NCI-H774 (cell line): ENCODE measurements at regions not wholly inside any gene's neighbourhood (a gene's known extent, or its start where the extent isn't known, plus 50 kb on each side); places are given as distances from the start of the nearest gene placed in this dataset.

ENCODE experiments used
- DNase-seq: peaks from one replicate; lab custom pipeline; 2025; lab: John Stamatoyannopoulos, UW

DNA sequence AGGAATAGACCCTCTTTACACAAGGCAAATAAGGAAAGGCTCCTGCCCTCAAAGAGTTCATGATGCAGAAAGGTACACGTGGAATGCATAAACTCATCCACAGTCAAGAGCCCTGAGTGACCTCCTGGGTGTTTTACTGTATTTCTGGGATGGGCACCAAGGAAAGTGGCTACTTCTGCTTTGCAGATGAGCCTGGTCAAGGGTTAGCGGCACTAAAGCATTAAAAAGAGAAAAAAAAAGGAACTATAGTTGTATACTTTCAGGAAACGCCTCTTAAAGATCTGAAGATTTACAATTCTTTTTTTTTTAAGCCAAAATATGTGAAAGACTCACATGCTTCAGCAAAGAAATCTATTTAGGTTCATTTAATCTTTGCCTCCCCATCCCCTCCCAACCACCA, 366.2 kb upstream of the PDE4D start:
- DNase-seq: no peak

DNA sequence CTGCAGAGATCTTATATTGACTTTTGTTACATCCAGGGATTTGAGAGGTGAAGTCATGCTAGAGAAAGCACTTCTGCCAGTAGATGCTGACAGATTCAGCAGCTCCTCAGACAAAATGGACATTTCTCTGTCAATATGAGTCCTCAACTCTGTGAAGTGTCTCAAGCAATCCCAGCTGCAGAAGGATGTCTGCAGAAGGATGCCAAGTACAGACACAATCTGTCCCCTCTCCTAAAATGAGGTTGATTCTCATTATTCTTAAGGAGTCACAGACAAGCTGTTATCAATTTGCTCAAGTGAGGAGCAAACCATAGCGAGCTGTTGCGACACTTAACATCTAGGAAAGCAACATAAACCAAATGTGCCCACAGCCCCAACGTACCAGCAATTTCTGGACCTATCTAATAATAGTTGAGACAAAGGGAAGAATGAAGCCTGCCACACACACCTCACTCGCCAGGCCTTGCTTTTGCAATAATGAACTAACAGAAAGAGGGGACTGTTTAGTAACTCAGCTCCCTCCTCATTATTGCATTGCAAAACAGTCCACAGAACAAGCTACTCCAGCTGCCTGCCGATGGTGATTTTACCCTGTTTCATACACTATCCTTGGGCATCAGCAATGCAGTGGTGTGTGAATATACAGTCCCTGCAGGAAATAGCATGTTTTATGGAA, 364.2 kb upstream of the PDE4D start:
- no peak for DNase-seq

DNA sequence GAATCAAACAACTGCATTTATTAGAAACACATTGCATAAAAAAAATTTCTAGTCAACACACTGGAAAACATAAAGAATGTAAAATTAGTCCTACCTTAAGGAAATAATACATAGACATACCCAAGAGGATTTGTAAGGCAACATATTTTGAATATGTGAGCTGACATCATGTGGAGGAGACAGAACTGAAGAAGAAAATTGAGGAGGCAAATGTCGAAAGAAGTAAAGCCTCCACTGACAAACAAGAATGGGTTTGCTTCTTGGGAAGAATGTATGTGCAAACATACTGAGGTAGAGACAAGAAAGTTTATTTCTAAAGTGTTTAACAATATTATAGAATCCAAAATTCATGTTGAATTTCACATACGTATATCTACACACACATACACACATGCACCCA, 363.0 kb upstream of the PDE4D start:
- DNase-seq: no peak

DNA sequence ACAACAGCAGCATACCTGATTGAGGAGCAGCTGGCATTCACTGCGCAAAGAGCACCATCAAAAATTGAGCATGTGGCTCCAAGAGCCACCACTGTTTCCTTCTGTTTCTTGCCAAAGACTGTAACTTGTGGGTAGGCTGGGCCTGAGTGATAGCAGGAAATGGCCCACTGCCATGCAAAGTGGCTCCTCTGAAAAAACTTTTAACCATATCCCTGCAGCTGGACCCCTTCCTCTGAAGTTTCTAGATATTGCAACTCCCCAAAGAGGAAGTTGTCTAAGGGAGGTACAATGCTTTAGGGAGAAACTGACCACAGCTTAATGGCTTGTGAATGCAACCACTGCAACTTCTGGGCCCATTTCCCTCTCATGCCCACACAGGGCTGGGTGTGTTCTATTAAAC, 355.4 kb upstream of the PDE4D start:
- no peak for DNase-seq

DNA sequence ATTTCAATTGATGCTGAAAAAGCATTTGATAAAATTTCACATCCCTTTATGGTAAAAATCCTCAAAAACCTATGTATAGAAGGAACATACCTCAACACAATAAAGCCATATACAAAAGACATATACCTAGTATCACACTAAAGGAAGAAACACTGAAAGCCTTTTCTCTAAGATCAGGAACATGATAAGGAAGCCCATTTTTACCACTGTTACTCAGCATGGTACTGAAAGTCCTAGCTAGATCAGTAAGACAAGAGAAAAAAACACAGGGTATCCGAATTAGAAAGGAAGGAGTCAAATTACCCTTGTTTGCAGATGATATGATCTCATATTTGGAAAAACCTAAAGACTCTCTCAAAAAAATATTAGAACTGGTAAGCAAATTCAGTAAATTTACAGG, 350.2 kb upstream of the PDE4D start:
- DNase-seq: no peak

DNA sequence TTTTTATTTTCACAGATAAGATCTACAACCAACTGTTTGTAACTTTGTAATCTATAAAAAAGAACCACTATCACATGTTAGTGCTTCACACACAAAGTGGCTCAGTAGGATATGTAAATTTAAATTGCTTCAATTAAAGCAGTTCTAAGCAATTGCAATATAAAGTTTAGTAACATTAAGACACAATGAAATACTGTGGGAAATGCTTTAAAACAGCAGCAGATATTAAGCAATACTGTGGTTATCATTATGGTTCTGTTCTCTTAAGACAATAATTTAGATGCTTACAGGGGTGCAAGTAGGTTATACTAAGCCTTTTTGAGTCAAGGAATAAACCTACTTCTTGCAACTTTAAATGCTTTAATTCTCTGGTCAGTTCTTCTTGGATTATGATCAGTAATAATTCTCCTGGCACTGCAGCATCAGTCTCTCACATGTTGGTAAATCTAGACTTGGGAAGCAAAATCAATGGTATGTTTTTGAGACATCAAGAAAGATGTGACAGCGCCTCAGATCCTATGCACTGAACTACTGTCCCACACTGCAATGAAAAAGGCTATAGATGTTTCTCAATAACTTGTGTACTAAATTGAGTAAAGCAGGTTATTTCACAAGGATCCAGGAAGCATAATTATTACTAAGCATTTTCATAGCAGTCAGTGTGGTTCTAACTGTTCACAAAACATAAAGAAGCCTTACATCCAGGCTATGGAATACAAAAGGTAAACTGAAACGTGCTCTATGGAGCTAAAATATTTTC, 338.7 kb upstream of the PDE4D start:
- DNase-seq: no peak

DNA sequence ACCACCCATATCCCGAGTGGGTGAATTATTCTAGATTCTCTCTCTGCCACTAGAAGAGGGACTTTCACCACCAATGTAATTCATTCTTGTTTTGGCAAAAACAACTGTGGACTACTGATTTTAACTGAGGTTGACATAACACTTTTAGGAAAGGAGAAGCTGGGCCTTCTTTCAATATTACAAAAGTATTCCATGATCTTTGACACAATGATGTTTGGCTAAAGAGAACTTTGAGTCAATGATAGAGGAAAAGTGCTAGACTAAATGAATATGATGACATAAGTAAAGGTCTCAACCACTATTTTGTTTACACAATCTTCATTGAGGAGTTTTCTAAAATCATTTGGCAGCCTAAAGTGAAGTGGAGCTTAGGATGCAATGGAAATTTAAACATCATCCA, 336.9 kb upstream of the PDE4D start:
- no peak for DNase-seq

DNA sequence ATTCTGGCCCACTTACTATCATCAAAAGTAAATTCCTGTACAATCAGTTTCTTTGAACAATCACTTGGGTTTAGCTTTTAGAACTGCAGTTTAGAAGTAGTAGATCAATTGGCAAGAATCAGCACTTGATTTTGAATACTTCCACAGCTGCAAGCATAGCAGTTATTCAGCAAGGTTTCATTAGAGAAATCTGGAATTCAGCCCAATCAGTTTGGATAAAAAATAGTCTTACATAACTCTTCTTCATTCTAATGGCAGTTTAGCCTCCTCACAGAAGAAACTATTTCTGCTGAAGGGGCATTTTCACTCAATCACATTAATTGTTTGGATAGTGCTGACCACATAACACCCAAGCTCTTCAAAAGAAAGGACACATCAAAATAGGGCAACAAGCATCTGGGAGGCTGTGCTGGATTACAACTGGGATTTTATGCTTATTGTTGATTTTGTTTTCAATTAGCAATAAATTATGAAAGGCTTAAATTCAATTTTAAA, 336.2 kb upstream of the PDE4D start:
- no peak for DNase-seq

DNA sequence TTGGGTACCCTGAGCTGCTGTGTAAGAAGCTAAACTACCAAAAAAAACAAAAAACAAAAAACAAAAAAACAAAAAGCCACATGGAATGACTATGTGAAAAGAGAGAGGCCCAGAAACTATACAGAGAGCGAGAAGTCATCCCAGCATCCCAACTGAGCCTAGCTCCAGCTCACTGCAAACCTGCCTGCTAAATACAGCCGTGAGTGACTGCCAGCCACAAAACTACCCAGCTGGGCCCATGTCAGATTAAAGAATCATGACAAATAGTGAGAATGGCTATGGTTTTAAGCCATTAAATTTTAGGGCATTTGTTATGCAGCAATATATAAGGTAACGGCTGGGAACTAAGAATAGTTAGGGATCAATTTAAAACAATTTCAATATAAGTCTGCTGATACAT, 335.1 kb upstream of the PDE4D start:
- no peak for DNase-seq

DNA sequence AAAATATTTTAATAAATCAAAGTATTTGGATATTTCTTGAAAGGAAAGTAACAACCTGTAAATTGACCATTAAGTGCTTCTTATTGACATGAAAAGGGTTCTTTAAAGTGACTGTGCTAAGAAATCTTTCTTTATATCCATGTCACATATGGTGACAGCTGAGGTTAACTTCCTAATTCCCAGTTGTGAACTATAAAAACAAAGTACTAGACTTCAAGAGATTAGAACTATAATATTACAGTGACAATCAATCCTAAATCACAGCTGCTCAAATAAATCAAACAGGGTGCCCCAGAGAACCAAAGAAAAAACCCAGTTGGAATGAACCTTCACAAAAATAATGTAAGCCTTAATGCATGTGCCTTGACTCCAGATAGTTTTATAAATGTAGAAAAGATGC, 332.6 kb upstream of the PDE4D start:
- no peak for DNase-seq

DNA sequence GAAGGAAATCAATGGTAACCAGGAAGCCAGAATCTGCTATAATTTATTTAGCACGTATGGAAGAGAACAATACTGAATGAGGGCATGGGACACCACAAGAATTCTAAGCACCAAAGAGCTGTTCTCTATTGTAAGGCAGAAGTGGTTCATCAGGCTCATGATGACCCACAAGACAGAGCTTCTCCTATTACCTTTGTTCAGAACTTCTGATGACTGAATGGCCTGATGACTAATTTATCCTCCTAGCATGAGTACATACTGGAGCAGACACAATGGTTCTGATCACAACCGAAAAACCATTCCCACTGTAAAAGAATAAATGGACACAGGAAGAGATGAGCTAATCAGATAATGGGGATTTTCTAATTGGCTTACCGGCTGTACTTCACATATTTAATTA, 329.8 kb upstream of the PDE4D start:
- no peak for DNase-seq

DNA sequence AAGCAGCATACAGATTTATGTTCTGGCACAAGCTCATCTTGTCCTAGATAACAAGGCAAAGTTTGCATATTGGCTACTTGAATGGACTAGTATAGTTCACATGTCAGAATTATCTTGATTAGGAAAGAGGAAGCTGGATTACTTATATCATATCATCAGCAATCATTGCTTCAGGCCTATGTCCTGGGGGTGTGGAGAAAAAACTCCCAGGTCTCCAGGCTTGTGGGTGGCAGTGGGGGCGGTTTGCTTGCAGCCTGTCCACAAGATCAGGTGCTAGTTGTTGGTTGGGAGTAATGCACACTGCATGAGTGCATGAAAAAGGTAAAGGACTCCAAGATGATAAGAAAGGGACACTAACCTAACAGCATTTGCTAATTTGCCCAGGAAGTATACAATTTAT, 326.4 kb upstream of the PDE4D start:
- DNase-seq: no peak

DNA sequence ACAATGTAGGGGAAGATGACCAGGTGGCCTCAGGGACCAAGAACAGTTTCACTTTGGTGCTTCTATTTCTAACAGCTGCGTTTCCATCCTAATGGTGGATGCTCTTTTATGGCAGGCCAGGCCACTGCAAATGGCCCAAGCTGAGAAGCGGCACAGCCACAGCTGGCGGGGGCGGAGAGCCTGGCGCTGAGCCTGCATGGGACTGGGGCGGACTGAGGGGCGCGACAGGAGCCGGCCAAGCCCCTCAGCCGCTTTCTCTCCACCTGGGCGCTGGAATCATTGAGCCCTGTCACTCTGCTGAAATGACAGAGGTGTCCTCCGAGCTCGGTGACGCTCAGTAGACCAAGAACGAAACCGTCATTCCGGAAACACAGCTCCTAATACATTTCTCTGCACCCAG, 317.3 kb upstream of the PDE4D start:
- no peak for DNase-seq

DNA sequence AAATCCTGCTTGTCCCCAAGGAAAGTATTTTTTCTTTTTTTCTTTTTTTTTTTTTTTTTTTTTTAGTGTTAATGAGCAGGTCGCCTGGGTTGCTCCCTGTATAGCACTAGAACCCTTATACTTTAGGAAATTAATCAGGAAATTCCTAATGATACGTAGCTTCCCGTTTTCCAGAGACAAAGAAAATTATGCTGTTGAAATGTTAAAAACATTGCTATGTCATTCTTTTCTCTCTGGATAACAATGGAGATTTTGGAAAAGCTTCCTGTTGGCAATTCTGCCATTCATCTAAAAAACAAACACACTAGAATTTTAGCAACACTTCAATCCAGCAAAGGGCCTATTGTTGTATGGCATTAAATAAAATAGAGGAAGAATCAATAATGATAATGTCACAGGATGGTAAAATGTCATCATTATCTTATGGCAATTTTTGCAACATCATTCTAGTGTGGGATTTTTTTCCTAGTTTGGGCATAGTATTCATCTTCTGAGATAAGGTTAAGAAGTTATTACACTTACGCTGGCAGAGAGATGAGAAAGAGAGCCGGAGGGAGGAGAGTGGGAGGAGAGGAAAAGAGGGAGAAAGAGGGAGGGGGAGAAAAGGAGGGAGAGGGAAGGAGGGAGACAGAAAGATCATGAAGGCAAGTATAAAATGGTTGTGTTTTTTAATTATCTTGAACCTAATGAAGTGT, 315.8 kb upstream of the PDE4D start:
- DNase-seq: no peak

DNA sequence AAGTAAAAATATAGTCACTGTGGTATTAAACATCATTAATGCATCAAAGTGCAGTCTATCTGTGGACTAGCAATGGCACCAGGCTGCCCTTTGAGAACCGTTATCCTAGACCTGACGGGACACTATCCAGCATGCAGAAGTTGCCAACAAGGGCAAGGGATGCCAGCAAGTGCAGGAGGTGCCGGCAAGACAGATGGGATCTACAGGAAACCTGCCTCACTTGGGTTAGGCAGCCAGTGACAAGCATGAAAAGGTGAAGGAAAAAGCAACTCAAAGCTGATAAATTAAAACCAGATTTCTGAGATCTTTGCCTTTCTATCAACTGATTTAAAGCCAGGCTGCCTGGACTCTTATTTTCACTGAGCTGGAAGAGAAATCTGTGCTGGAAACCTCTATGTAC, 315.2 kb upstream of the PDE4D start:
- no peak for DNase-seq

DNA sequence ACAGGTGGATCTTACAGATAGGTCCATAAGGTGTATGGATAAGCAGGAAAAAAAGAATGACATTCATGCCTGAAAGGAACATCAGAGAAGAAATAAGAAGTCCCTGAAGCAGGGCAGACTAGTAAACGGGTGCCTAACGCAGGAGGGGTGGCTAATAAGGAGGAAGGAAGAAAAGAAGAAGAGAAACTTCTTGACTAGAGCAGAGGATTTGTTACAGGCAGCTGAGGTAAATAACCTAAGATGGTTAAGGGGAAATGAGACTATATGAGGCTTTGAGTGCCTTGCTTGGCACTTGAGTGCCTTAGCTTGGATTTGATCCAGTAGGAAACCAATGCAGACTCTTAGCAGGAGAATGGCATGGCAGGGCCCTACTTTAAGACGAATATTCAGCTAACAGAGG, 313.5 kb upstream of the PDE4D start:
- DNase-seq: no peak

DNA sequence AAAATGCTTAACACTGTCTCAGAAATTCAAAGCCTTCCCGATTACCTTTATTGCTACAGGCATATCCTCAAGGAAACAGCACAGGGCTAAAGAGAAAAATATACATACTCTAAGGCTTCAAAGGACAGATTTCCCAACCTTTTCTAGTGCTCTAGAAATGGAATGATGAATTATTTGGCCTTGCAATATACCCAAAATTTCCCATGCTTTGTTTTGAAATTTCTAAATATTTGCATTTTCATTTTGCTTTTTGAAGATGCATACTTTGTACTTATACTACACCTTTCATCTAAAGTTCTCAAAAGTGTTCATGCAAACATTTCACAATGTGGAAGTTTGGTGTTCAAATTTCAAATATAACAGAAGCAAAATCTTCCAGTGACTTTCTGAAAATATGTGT, 312.7 kb upstream of the PDE4D start:
- DNase-seq: no peak

DNA sequence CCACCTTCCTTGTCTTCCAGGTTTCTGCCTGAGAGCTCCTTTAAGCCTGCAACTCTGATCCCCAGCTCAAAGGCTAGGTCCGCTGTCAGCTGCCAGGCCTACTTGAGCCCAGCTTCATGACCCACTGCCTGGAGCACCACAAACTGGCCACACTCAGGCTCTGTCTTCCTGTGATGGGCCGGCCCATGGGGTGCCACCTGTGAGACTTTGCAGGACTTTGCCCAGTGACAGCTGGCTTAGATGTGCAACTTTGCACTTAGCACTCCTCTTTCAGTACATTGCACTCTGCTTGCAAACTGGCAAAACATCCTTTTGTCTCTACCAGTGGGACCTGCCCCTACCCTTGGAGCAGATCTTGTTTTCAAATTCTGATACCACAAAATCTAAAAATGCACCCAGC, 311.5 kb upstream of the PDE4D start:
- DNase-seq: no peak

DNA sequence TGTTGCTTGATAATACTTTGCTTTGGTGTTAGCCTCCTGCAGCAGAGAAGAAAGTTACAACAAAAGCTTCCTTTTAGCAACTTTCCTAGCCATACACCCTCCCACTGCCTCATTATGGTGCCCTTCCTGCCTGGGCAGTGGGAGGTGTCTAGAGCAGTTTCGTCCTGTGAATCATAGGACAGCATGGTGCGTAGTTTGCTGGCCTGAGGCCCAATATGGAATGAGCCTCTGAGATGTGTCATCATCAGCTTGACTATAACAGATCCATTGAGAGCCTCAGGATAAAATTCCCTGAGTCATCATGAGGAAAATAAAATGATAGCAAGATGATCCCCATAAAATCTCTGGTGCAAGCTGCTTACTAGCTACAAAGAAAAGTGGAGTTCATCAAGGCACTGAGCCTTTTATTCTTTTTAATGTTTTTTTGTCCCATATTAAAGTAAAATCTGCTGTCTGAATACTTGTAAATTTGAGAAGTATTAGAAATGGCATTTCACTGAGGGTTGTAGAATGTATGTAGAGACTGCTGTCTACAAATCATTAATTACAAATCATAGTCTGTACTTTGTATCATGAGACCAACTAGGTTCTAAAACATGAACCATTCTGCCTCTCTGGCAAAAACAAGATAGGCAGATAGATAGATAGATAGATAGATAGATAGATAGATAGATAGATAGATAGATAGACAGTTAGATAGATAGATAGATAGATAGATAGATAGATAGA, 303.0 kb upstream of the PDE4D start:
- no peak for DNase-seq

DNA sequence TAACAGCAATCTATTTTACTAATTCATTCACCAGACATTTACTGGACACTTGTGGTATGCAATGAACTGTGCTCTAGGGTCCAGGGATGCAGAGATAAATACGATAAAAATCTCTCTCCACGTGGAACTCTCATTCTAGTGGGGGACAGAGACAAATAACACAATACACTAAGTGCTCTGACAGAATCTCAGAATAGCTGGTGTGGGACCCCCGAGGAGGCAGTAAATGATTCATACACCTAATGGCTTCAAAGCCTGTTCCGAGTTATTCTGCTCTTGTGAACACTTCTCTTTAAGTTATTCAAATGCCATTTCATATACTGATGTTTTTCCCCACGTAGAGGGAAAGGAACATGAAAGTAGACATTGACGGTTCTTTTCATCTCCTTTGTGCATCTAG, 302.0 kb upstream of the PDE4D start:
- no peak for DNase-seq

DNA sequence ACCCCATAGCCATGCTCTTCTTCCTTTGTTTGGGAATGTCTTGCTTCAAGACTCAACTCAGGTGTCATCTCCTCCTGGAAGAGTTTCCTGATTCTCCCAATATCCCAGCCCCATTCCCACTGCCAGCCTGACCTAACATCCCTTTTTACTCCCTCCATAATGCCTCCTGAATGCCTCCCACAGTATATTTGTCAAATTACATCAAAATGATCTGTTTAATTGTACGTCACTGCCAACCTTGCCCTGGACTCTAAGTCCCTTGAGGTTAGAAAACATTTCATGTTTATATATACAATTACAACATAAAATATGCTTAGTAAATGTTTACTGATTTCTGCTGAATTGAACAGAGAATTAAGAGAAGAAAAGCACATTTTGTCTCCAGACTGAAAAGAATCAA, 301.6 kb upstream of the PDE4D start:
- DNase-seq: no peak

DNA sequence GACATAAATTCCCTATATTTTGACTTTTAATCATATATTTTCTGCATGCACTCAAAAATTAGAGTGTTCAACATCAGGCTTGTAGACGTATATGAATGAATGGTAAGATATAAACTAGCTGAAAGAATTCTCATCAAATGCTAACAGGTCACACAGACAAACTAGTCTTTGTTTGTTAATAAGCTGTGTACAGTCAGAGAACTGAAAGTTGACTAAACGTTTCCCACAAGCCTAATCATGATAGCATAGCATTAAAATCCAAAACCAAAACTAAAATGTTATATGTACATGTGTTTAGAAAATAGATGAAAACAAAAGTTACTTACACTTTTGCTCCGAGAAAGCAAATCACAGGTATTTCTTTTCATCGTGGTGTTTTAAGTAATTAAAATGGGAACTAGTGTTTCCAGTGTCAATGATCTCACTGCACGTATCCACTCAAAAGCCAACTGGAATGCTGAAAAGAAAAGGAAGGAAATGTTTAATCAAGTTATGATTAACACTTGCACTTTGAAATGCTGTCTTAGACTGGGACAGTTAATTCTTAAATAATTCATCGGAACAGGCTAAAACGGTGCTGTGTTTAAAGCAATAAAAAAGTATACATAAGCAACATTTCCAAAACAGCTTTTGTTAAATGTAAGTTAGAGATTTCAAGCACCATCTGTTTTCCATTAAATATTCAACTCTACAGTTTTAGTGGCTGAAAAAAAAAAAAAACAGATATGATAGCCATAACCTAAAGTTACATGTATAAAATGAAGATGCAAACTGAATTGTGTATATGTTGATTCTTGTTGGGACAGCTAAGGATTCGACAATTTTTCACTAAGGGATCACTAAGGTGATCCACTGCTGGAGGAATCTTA, 291.9 kb upstream of the PDE4D start:
- no peak for DNase-seq
